ENCODE measurements at regions not wholly inside any gene's neighbourhood (a gene's known extent, or its start where the extent isn't known, plus 50 kb on each side); places are given as distances from the start of the nearest gene placed in this dataset.
A peak's percentile ranks its signal among the peaks of the same experiment; 100 is the strongest.

- CTCF ChIA-PET: no interaction called here
- peaks cover 8% of the 10 kb centered on the region for H3K9me2 ChIP-seq (ENCODE audit: insufficient read depth)
- POLR2A ChIA-PET (ENCODE audit: unreplicated experiment): no interaction called here
- no peak overlapping the region for H3K4me3 ChIP-seq
- intact Hi-C loops (cut with micrococcal nuclease; ENCODE audit: unreplicated experiment): no loop called here
- no peaks in the 10 kb centered on the region for H3K9me3 ChIP-seq (ENCODE audit: insufficient read depth, low read depth)
- no peaks in the 10 kb centered on the region for H3K36me3 ChIP-seq (ENCODE audit: low read depth)
- no peaks in the 10 kb centered on the region for H3K27me3 ChIP-seq (ENCODE audit: insufficient read depth, low read depth)
- no peaks in the 10 kb centered on the region for H3K79me2 ChIP-seq (ENCODE audit: low read depth)
- no TSS peak for BruUV-seq (replicated peaks)
- no peak overlapping the region for H2AFZ ChIP-seq
- H3K4me2 ChIP-seq: no peak overlapping the region
- no peak for DNase-seq
- H4K20me1 ChIP-seq (ENCODE audit: insufficient read depth): no peaks in the 10 kb centered on the region
- H3K4me1 ChIP-seq (replicated peaks; ENCODE audit: insufficient read depth): no peaks in the 10 kb centered on the region
- TF ChIP-seq CTCF (conservative IDR thresholded peaks at IDR 0.05) (no peak), EZH2 (IDR thresholded peaks at IDR 0.05; ENCODE audit: low read depth) (no peak)
- no peaks in the 10 kb centered on the region for H3F3A ChIP-seq (ENCODE audit: insufficient read depth, low read depth)
- H3K27ac ChIP-seq: no peak overlapping the region
These were observed 198.7 kb upstream of the SGK1 start for GRCh38 chr6:134516582-134516981.

GRCh38 chr6:134515986-134516385, 198.1 kb upstream of the SGK1 start:
- Histone ChIP-seq H3K36me3 (ENCODE audit: low read depth) (no peaks in the 10 kb centered on the region), H3K4me2 (no peak overlapping the region), H3K9me3 (ENCODE audit: insufficient read depth, low read depth) (no peaks in the 10 kb centered on the region), H3K9me2 (ENCODE audit: insufficient read depth) (peaks cover 8% of the 10 kb centered on the region), H3F3A (ENCODE audit: insufficient read depth, low read depth) (no peaks in the 10 kb centered on the region), H3K27me3 (ENCODE audit: insufficient read depth, low read depth) (no peaks in the 10 kb centered on the region), H3K79me2 (ENCODE audit: low read depth) (no peaks in the 10 kb centered on the region), H3K27ac (no peak overlapping the region), H2AFZ (no peak overlapping the region), H3K4me1 (replicated peaks; ENCODE audit: insufficient read depth) (no peaks in the 10 kb centered on the region), H4K20me1 (ENCODE audit: insufficient read depth) (no peaks in the 10 kb centered on the region), H3K4me3 (no peak overlapping the region)
- intact Hi-C loops (cut with micrococcal nuclease; ENCODE audit: unreplicated experiment): no loop called here
- CTCF ChIA-PET: no interaction called here
- no peak for DNase-seq
- no TSS peak for BruUV-seq (replicated peaks)
- POLR2A ChIA-PET (ENCODE audit: unreplicated experiment): no interaction called here
- TF ChIP-seq CTCF (conservative IDR thresholded peaks at IDR 0.05) (no peak), EZH2 (IDR thresholded peaks at IDR 0.05; ENCODE audit: low read depth) (no peak)

- no peaks in the 10 kb centered on the region for H3K79me2 ChIP-seq (ENCODE audit: low read depth)
- TF ChIP-seq CTCF (conservative IDR thresholded peaks at IDR 0.05): no peak
- TF ChIP-seq EZH2 (IDR thresholded peaks at IDR 0.05; ENCODE audit: low read depth): no peak
- peak in 1 of 2 experiments; percentile 27 for DNase-seq
- no peak overlapping the region for H3K4me2 ChIP-seq
- ChIA-PET CTCF (no interaction called here), POLR2A (ENCODE audit: unreplicated experiment) (no interaction called here)
- no peaks in the 10 kb centered on the region for H4K20me1 ChIP-seq (ENCODE audit: insufficient read depth)
- no TSS peak for BruUV-seq (replicated peaks)
- H3F3A ChIP-seq (ENCODE audit: insufficient read depth, low read depth): no peaks in the 10 kb centered on the region
- H3K4me1 ChIP-seq (replicated peaks; ENCODE audit: insufficient read depth): no peaks in the 10 kb centered on the region
- no peaks in the 10 kb centered on the region for H3K27me3 ChIP-seq (ENCODE audit: insufficient read depth, low read depth)
- H3K36me3 ChIP-seq (ENCODE audit: low read depth): no peaks in the 10 kb centered on the region
- no peak overlapping the region for H3K4me3 ChIP-seq
- no peak overlapping the region for H2AFZ ChIP-seq
- peaks cover 8% of the 10 kb centered on the region for H3K9me2 ChIP-seq (ENCODE audit: insufficient read depth)
- intact Hi-C loops (cut with micrococcal nuclease; ENCODE audit: unreplicated experiment): no loop called here
- H3K27ac ChIP-seq: no peak overlapping the region
- H3K9me3 ChIP-seq (ENCODE audit: insufficient read depth, low read depth): no peaks in the 10 kb centered on the region
These were observed 195.1 kb upstream of the SGK1 start for GRCh38 chr6:134512981-134513391.
